ENCODE measurements at regions not wholly inside any gene's neighbourhood (a gene's known extent, or its start where the extent isn't known, plus 50 kb on each side); places are given as distances from the start of the nearest gene placed in this dataset.

GRCh38 chr4:14157262-14157661 lies 529.7 kb upstream of the BOD1L1 start:
- TF ChIP-seq, protein P1, sequence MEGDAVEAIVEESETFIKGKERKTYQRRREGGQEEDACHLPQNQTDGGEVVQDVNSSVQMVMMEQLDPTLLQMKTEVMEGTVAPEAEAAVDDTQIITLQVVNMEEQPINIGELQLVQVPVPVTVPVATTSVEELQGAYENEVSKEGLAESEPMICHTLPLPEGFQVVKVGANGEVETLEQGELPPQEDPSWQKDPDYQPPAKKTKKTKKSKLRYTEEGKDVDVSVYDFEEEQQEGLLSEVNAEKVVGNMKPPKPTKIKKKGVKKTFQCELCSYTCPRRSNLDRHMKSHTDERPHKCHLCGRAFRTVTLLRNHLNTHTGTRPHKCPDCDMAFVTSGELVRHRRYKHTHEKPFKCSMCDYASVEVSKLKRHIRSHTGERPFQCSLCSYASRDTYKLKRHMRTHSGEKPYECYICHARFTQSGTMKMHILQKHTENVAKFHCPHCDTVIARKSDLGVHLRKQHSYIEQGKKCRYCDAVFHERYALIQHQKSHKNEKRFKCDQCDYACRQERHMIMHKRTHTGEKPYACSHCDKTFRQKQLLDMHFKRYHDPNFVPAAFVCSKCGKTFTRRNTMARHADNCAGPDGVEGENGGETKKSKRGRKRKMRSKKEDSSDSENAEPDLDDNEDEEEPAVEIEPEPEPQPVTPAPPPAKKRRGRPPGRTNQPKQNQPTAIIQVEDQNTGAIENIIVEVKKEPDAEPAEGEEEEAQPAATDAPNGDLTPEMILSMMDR (IDR thresholded peaks at IDR 0.05) = no peak
- TF ChIP-seq POLR2A (IDR thresholded peaks at IDR 0.05) = no peak
